GM18867 (cell line): ENCODE measurements at regions not wholly inside any gene's neighbourhood (a gene's known extent, or its start where the extent isn't known, plus 50 kb on each side); places are given as distances from the start of the nearest gene placed in this dataset.
A peak's percentile ranks its signal among the peaks of the same experiment; 100 is the strongest.
"Not testable (repeated sequence)": the region's sequence is repeated elsewhere in the genome, so short reads cannot be mapped to it uniquely, and the experiment has no call there.

Source experiments
- ATAC-seq: cut with Tn5 transposase; IDR thresholded peaks from one replicate; pipeline ENCODE4 v1.9.1; 2021; ENCODE audit warnings: mild to moderate bottlenecking, moderate library complexity; ENCODE audit not compliant: unreplicated experiment

- no peak for ATAC-seq
Observed at GRCh38 chr6:122859676-122860075, 70.6 kb downstream of the SMPDL3A start.

GRCh38 chr6:122861594-122861993 lies 72.5 kb downstream of the SMPDL3A start:
- no peak for ATAC-seq

- ATAC-seq, result no peak
Observed at GRCh38 chr6:122868137-122868536, 79.1 kb downstream of the SMPDL3A start.

- peak; percentile 89 for ATAC-seq
Observed at GRCh38 chr6:122869437-122870024, 80.5 kb downstream of the SMPDL3A start.

GRCh38 chr6:122871079-122871478 lies 82.0 kb downstream of the SMPDL3A start:
- ATAC-seq, result no peak

- ATAC-seq, result peak; percentile 48
Observed at GRCh38 chr6:122872311-122872710, 83.3 kb downstream of the SMPDL3A start.

GRCh38 chr6:122877302-122877701 lies 88.2 kb downstream of the SMPDL3A start:
- ATAC-seq, result no peak

GRCh38 chr6:122878796-122879195 lies 89.7 kb downstream of the SMPDL3A start:
- ATAC-seq, result no peak

- ATAC-seq, result no peak
Observed at GRCh38 chr6:122886481-122886880, 97.4 kb downstream of the SMPDL3A start.

- no peak for ATAC-seq
Observed at GRCh38 chr6:122887941-122888340, 98.9 kb downstream of the SMPDL3A start.

GRCh38 chr6:122888680-122889079 lies 99.6 kb downstream of the SMPDL3A start:
- not testable (repeated sequence) for ATAC-seq

- no peak for ATAC-seq
Observed at GRCh38 chr6:122890250-122890649, 101.2 kb downstream of the SMPDL3A start.

GRCh38 chr6:122894791-122895190 lies 101.2 kb upstream of the CLVS2 start:
- no peak for ATAC-seq

GRCh38 chr6:122902326-122902725 lies 93.7 kb upstream of the CLVS2 start:
- ATAC-seq, result no peak

GRCh38 chr6:122903266-122903915 lies 92.6 kb upstream of the CLVS2 start:
- no peak for ATAC-seq

- no peak for ATAC-seq
Observed at GRCh38 chr6:122904166-122904565, 91.9 kb upstream of the CLVS2 start.

GRCh38 chr6:122913558-122913957 lies 82.5 kb upstream of the CLVS2 start:
- ATAC-seq, result no peak

- no peak for ATAC-seq
Observed at GRCh38 chr6:122918714-122919113, 77.3 kb upstream of the CLVS2 start.

- ATAC-seq, result peak; percentile 75
Observed at GRCh38 chr6:122930252-122931180, 65.5 kb upstream of the CLVS2 start.

- ATAC-seq, result no peak
Observed at GRCh38 chr6:122931916-122932315, 64.1 kb upstream of the CLVS2 start.

- not testable (repeated sequence) for ATAC-seq
Observed at GRCh38 chr6:122944936-122945335, 51.1 kb upstream of the CLVS2 start.
